DND-41 (cell line): ENCODE measurements at regions not wholly inside any gene's neighbourhood (a gene's known extent, or its start where the extent isn't known, plus 50 kb on each side); places are given as distances from the start of the nearest gene placed in this dataset.

Source experiments
- ATAC-seq: fragments of 200-7000 bp; cut with Tn5 transposase; 3 replicates; pipeline ENCODE4 v1.9.1; 2021; ENCODE audit warnings: low read depth; ENCODE audit not compliant: insufficient read depth
- DNase-seq: peaks from one replicate; pipeline ENCODE4 v3.0.0-alpha.2; 2020
- H2AFZ ChIP-seq: 2 replicates; pipeline ENCODE4 v1.6.0; 2012; ENCODE audit warnings: low read depth, low read length
- H3K27ac ChIP-seq: 2 replicates; pipeline ENCODE4 v1.5.1; 2012; ENCODE audit warnings: low read length, inconsistent platforms
- H3K27me3 ChIP-seq: fragments of 200-600 bp; sonication (generic); 2 replicates; pipeline ENCODE4 v1.6.0; 2012; ENCODE audit warnings: low read length, mild to moderate bottlenecking, inconsistent platforms; ENCODE audit not compliant: insufficient read depth, poor library complexity
- H3K36me3 ChIP-seq: 2 replicates; pipeline ENCODE4 v1.5.1; 2012; ENCODE audit warnings: low read length, inconsistent platforms; ENCODE audit not compliant: insufficient read depth
- H3K4me1 ChIP-seq: 2 replicates; pipeline ENCODE4 v1.5.1; 2012; ENCODE audit warnings: mild to moderate bottlenecking, low read length; ENCODE audit not compliant: insufficient read depth
- H3K4me2 ChIP-seq: 2 replicates; pipeline ENCODE4 v1.6.0; 2012; ENCODE audit warnings: mild to moderate bottlenecking, moderate library complexity, low read length, inconsistent platforms; ENCODE audit not compliant: insufficient read depth
- H3K4me3 ChIP-seq, 2 experiments: fragments of 200-600 bp in 1 of 2; shearing (Covaris generic) in 1 of 2; 2 replicates each; pipeline ENCODE4 v1.5.1; 2012 to 2016; ENCODE audit warnings: inconsistent platforms in 2 of 2, low read length in 2 of 2, mild to moderate bottlenecking in 2 of 2, low read depth in 1 of 2, moderate library complexity in 1 of 2
- H3K79me2 ChIP-seq: 2 replicates; pipeline ENCODE4 v1.6.0; 2012; ENCODE audit warnings: low read length, inconsistent platforms; ENCODE audit not compliant: insufficient read depth
- H3K9ac ChIP-seq: 2 replicates; pipeline ENCODE4 v1.6.0; 2012; ENCODE audit warnings: low read depth, mild to moderate bottlenecking, inconsistent platforms, low read length, moderate library complexity
- H3K9me3 ChIP-seq: 2 replicates; pipeline ENCODE4 v1.5.1; 2012; ENCODE audit warnings: low read length, moderate library complexity, mild to moderate bottlenecking, inconsistent platforms; ENCODE audit not compliant: insufficient read depth, severe bottlenecking
- H4K20me1 ChIP-seq: 2 replicates; pipeline ENCODE4 v1.6.0; 2012; ENCODE audit warnings: low read length; ENCODE audit not compliant: insufficient read depth
- EZH2 ChIP-seq: IDR thresholded peaks from 3 replicates; pipeline ENCODE4 v1.6.1; 2012; ENCODE audit warnings: borderline replicate concordance, low read depth, mild to moderate bottlenecking, moderate library complexity, low read length, inconsistent platforms; ENCODE audit not compliant: severe bottlenecking
- TF ChIP-seq, protein P1 (sequence below): IDR thresholded peaks from 2 replicates; pipeline ENCODE4 v1.5.1; 2012; ENCODE audit warnings: borderline replicate concordance, low read length, moderate library complexity, mild to moderate bottlenecking; ENCODE audit not compliant: poor library complexity, severe bottlenecking; ENCODE audit errors: extremely low read depth

- ATAC-seq (no peak), DNase-seq (no peak)
- H3K9me3 ChIP-seq, result no peaks in the 10 kb centered on the region
- H3K79me2 ChIP-seq, result no peaks in the 10 kb centered on the region
- no peak overlapping the region for H3K9ac ChIP-seq
- no peak overlapping the region for H2AFZ ChIP-seq
- no peak overlapping the region for H3K27ac ChIP-seq
- no peaks in the 10 kb centered on the region for H3K27me3 ChIP-seq
- H3K36me3 ChIP-seq, result no peaks in the 10 kb centered on the region
- TF ChIP-seq EZH2, result no peak
- TF ChIP-seq, protein P1, sequence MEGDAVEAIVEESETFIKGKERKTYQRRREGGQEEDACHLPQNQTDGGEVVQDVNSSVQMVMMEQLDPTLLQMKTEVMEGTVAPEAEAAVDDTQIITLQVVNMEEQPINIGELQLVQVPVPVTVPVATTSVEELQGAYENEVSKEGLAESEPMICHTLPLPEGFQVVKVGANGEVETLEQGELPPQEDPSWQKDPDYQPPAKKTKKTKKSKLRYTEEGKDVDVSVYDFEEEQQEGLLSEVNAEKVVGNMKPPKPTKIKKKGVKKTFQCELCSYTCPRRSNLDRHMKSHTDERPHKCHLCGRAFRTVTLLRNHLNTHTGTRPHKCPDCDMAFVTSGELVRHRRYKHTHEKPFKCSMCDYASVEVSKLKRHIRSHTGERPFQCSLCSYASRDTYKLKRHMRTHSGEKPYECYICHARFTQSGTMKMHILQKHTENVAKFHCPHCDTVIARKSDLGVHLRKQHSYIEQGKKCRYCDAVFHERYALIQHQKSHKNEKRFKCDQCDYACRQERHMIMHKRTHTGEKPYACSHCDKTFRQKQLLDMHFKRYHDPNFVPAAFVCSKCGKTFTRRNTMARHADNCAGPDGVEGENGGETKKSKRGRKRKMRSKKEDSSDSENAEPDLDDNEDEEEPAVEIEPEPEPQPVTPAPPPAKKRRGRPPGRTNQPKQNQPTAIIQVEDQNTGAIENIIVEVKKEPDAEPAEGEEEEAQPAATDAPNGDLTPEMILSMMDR, result no peak
- H3K4me2 ChIP-seq, result no peak overlapping the region
- H4K20me1 ChIP-seq, result no peaks in the 10 kb centered on the region
- no peaks in the 10 kb centered on the region for H3K4me1 ChIP-seq
- no peak overlapping the region for H3K4me3 ChIP-seq
Observed at GRCh38 chr13:28557725-28558520, 63.0 kb upstream of the FLT1 start.

DNA sequence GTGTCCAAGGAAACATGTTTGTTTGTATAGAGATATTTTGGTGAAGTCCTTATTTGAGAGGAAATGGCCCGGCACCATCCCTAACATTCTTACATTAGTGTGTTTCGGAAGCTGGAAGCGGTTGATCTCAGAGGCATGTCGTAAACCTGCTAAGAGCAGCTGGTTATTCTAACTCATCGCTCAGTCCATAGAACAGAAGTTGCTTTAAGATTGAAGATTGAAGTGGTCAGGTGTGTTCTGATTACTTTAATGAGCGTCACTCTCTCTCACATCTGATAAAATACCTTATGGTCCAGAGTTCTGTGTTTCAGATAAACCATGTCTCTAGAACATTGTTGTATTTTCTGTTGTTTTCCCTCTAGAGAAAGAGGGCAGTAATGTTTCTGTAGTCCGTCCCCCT is 60.2 kb upstream of the FLT1 start:
- no peak overlapping the region for H2AFZ ChIP-seq
- no peak for TF ChIP-seq EZH2
- TF ChIP-seq, protein P1, result no peak
- H4K20me1 ChIP-seq, result no peaks in the 10 kb centered on the region

DNA sequence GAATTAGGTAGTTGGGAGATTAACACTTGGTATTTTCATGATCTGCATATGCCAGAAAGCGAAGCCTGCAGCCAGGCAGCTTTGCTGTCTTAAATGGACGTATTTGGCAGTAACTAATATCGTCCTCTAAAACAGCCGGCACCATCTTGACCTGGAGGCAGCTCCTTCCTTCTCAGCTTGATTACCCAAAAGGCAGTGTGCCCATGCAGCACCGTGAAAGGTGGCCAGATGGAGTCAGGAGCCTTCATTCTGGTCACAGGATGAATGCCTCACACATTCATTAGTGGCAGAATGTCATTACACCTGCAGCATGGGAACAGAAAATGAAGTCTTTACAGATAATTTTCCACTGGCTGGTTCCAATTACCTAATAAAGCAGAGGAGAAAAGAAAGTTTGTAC is 59.0 kb upstream of the FLT1 start:
- Histone ChIP-seq H4K20me1 (no peaks in the 10 kb centered on the region), H3K9me3 (no peaks in the 10 kb centered on the region), H3K4me3 (no peak overlapping the region), H3K27me3 (no peaks in the 10 kb centered on the region), H3K79me2 (no peaks in the 10 kb centered on the region), H3K4me1 (no peaks in the 10 kb centered on the region), H3K4me2 (no peak overlapping the region), H3K9ac (no peak overlapping the region), H3K36me3 (no peaks in the 10 kb centered on the region), H3K27ac (no peak overlapping the region), H2AFZ (no peak overlapping the region)
- DNase-seq (no peak), ATAC-seq (no peak)
- TF ChIP-seq EZH2, result no peak
- TF ChIP-seq, protein P1, result no peak

More for the DNA sequence above, 60.2 kb upstream of the FLT1 start:
- ATAC-seq (no peak), DNase-seq (no peak)
- H3K36me3 ChIP-seq, result no peaks in the 10 kb centered on the region
- no peak overlapping the region for H3K27ac ChIP-seq
- H3K9me3 ChIP-seq, result no peaks in the 10 kb centered on the region
- H3K4me1 ChIP-seq, result no peaks in the 10 kb centered on the region
- H3K4me2 ChIP-seq, result no peak overlapping the region
- no peak overlapping the region for H3K4me3 ChIP-seq
- H3K27me3 ChIP-seq, result no peaks in the 10 kb centered on the region
- H3K9ac ChIP-seq, result no peak overlapping the region
- no peaks in the 10 kb centered on the region for H3K79me2 ChIP-seq
